Neural cell (in vitro differentiated cells): ENCODE measurements at regions not wholly inside any gene's neighbourhood (a gene's known extent, or its start where the extent isn't known, plus 50 kb on each side); places are given as distances from the start of the nearest gene placed in this dataset.

ENCODE experiments used
- CTCF ChIP-seq: fragments of 450-650 bp; IDR thresholded peaks from 2 replicates; pipeline ENCODE4 v1.5.1; 2014; ENCODE audit warnings: antibody characterized with exemption, mild to moderate bottlenecking, moderate library complexity; ENCODE audit not compliant: poor library complexity, severe bottlenecking
- SMC3 ChIP-seq: fragments of 450-650 bp; conservative IDR thresholded peaks from 2 replicates; pipeline ENCODE4 v1.6.1; 2014; ENCODE audit warnings: antibody characterized with exemption, mild to moderate bottlenecking, moderate library complexity; ENCODE audit not compliant: poor library complexity

- no peak for TF ChIP-seq SMC3
- no peak for TF ChIP-seq CTCF
Measured at GRCh38 chr2:13546131-13546530, 829.4 kb downstream of the TRIB2 start.
